RWPE1 (cell line): ENCODE measurements at regions not wholly inside any gene's neighbourhood (a gene's known extent, or its start where the extent isn't known, plus 50 kb on each side); places are given as distances from the start of the nearest gene placed in this dataset.

Source experiments
- CTCF ChIA-PET: fragments of 350-600 bp; sonication (Branson Sonifier 250); formaldehyde crosslinking; extraction: SDS; loops from one replicate; lab custom pipeline; 2021; lab: Yijun Ruan, JAX
- POLR2A ChIA-PET: fragments of 400-600 bp; formaldehyde crosslinking; extraction: SDS; loops from one replicate; lab custom pipeline; 2020; ENCODE audit warnings: antibody characterized with exemption; ENCODE audit not compliant: low non-redundant PET; lab: Yijun Ruan, JAX
- DNase-seq: peaks from one replicate; pipeline ENCODE4 v3.0.0; 2012; ENCODE audit warnings: low spot score
- H3K27ac ChIP-seq: fragments of 450-650 bp; 2 replicates; pipeline ENCODE4 v1.5.1; 2017
- CTCF ChIP-seq: fragments of 450-650 bp; conservative IDR thresholded peaks from 2 replicates; pipeline ENCODE4 v1.5.1; 2017; ENCODE audit warnings: low read depth, mild to moderate bottlenecking

DNA sequence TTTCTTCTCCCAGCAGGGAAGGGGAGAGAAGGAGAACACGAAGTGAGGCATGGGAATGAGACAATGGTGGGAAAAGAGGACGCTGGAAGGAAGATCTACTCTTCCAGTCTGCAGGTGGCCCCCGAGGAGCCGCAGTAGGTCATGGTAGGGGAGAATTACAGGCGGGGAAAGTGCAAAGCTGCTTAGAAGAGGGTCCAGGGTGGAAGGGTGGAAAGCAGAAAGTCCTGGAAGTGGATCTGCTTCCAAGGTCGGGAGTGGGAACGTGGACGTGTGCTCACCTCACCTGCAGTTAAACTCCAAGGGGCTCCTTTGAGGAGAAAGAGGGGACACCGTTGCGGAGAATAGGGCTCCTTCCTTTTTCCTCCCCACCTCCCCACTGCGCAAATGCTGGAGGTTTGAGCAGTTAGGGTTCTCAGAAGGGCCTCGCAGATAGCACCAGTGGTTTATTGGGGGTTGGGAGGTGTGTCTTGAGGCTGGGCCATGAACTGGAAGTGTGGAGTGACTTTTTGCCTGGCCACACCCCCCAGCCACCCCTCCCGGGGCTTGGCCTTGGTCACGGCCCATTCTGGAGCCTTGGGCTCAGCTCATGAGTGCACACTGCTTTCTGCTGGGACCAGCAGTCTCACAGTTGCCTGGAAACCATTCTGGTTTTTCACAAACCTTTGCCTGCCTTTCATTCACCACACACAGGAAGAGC is 100.4 kb upstream of the MLN start:
- no peak for DNase-seq
- TF ChIP-seq CTCF = no peak
- ChIA-PET CTCF (interaction anchor here (0.5 kb wide), 1 partner anchor 751 kb away, joined by 3 read pairs; no protein-coding TSS in a partner anchor), POLR2A (no interaction called here)
- no peak overlapping the region for H3K27ac ChIP-seq

DNA sequence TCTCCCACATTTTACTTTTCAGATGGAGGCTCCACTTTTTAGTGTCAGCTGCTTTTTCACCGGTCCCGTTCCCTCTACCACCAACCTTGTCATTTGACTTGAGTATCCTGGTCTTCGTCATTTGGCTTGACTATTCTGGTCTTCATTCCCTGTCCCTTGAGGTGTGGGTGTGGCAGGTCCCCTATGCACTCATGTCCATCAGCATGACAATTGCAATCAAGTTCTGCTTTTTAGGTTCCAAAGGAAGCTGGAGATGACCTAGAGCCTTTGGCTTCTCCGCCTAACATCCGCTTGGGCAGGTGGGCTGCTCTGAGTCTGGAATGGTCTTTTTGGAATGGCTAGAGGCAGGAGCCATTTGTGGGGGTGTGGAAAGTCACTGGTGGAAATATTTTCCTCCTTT is 99.8 kb upstream of the MLN start:
- no peak for DNase-seq
- no peak for TF ChIP-seq CTCF
- CTCF ChIA-PET = interaction anchor here (0.5 kb wide), 1 partner anchor 751 kb away, joined by 3 read pairs; no protein-coding TSS in a partner anchor
- no peak overlapping the region for H3K27ac ChIP-seq
- POLR2A ChIA-PET = no interaction called here

DNA sequence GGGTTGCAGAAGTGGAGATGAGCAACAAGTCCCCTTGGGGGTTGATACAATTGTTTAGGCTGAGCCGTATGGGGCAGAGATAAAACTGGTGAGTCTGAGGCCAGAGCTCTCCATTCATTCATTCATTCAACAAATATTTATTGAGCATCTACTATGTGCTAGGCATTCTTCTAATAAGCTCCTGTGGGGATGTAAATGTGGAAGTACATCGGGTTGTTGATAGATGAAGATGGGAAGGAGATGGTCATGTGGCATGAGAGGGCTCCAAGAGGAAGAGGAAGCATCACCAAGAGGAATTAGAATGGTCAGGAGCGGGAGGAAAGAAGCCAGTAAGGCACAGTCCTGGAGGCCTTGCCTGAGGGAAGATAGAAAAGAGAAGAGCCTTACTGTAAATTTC is 98.7 kb upstream of the MLN start:
- POLR2A ChIA-PET = no interaction called here
- no peak for DNase-seq
- TF ChIP-seq CTCF = no peak
- H3K27ac ChIP-seq = no peak overlapping the region
- CTCF ChIA-PET = no interaction called here

- ChIA-PET POLR2A (no interaction called here), CTCF (no interaction called here)
Observed at GRCh38 chr6:33901822-33902456, 98.1 kb upstream of the MLN start.

GRCh38 chr6:33898771-33899170 is 95.0 kb upstream of the MLN start:
- no peak overlapping the region for H3K27ac ChIP-seq
- CTCF ChIA-PET = no interaction called here
- no peak for TF ChIP-seq CTCF
- DNase-seq = no peak
- POLR2A ChIA-PET = no interaction called here

More at GRCh38 chr6:33901822-33902456, 98.1 kb upstream of the MLN start:
- DNase-seq = no peak
- no peak for TF ChIP-seq CTCF
- no peak overlapping the region for H3K27ac ChIP-seq

DNA sequence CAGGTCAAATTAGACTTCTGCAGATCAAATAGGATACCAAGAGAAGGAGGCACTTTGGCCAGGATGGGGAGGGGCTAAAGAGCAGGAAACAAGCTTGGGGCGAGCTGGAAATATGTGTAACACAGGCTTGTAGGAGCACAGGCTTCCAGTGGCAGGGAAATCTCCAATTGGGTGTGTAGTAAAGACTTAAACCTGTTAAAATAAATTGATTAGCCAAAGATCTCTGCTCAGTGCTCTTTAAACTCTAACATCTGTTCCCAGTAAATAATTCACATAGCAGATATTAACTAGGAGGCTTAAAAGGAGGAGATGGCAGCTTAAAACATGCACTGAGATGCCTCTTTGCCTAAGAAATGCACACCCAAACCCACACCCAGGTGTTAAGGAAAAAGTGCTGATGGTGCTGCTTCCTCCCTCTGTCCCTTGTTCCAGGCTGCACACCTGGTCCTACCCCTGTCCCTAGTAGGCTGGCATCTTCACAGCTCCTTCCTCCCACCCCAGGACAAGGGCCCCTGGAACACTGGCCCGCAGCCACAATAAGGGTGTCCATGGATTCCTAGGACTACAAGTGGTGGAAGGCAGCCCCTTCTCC is 93.5 kb upstream of the MLN start:
- CTCF ChIA-PET = interaction anchor here (0.8 kb wide), 1 partner anchor 131 kb away, joined by 4 read pairs; no protein-coding TSS in a partner anchor

More for the DNA sequence above, 93.5 kb upstream of the MLN start:
- no peak for TF ChIP-seq CTCF
- H3K27ac ChIP-seq = no peak overlapping the region
- no peak for DNase-seq
- POLR2A ChIA-PET = interaction anchor here (0.5 kb wide), 1 partner anchor 11 kb away, joined by 6 read pairs; no protein-coding TSS in a partner anchor
